PC-3 (cell line): ENCODE measurements at regions not wholly inside any gene's neighbourhood (a gene's known extent, or its start where the extent isn't known, plus 50 kb on each side); places are given as distances from the start of the nearest gene placed in this dataset.

Source experiments
- ATAC-seq: fragments of 200-7000 bp; cut with Tn5 transposase; 2 replicates; pipeline ENCODE4 v1.9.1; 2020; ENCODE audit warnings: mild to moderate bottlenecking, moderate library complexity
- BruUV-seq: library from RNA; stranded (reverse); fragments of 400-500 nt; replicated peaks from 2 replicates; lab custom pipeline; 2021; lab: Mats Ljungman, UMichigan
- CTCF ChIA-PET: fragments of 300-600 bp; sonication (Branson Sonifier 250); formaldehyde crosslinking; loops from one replicate; lab custom pipeline; 2022; ENCODE audit warnings: antibody characterized with exemption; lab: Charles Lee
- POLR2A ChIA-PET: fragments of 300-600 bp; sonication (Branson Sonifier 250); formaldehyde crosslinking; loops from one replicate; lab custom pipeline; 2022; ENCODE audit warnings: antibody characterized with exemption; ENCODE audit not compliant: unreplicated experiment; lab: Charles Lee
- DNase-seq: peaks from one replicate; pipeline ENCODE4 v3.0.0-alpha.2; 2015
- H2AFZ ChIP-seq: fragments of 300-600 bp; sonication (generic); 2 replicates; pipeline ENCODE4 v1.6.0; 2016; ENCODE audit warnings: antibody characterized with exemption, low read length
- H3F3A ChIP-seq: fragments of 300-600 bp; sonication (generic); one replicate; pipeline ENCODE4 v1.6.0; 2017; ENCODE audit warnings: antibody characterized with exemption, low read length, control low read depth, mild to moderate bottlenecking; ENCODE audit not compliant: unreplicated experiment
- H3K27ac ChIP-seq: fragments of 300-600 bp; sonication (generic); 2 replicates; pipeline ENCODE4 v1.5.1; 2016; ENCODE audit warnings: mild to moderate bottlenecking, low read length
- H3K27me3 ChIP-seq: fragments of 300-600 bp; sonication (generic); 2 replicates; pipeline ENCODE4 v1.6.1; 2016; ENCODE audit warnings: low read length, mixed read lengths
- H3K36me3 ChIP-seq: fragments of 300-600 bp; sonication (generic); 2 replicates; pipeline ENCODE4 v1.6.1; 2016; ENCODE audit warnings: low read depth, mixed run types, low read length, mixed read lengths
- H3K4me1 ChIP-seq: fragments of 300-600 bp; sonication (generic); 2 replicates; pipeline ENCODE4 v1.5.1; 2016; ENCODE audit warnings: low read length; ENCODE audit not compliant: insufficient read depth
- H3K4me2 ChIP-seq: fragments of 300-600 bp; sonication (generic); 2 replicates; pipeline ENCODE4 v1.6.0; 2016; ENCODE audit warnings: low read length
- H3K4me3 ChIP-seq: fragments of 300-600 bp; sonication (generic); 2 replicates; pipeline ENCODE4 v1.5.1; 2016; ENCODE audit warnings: mild to moderate bottlenecking, low read length, mixed read lengths
- H3K79me2 ChIP-seq: fragments of 300-600 bp; sonication (generic); 2 replicates; pipeline ENCODE4 v1.6.1; 2017; ENCODE audit warnings: low read length, mixed read lengths
- H3K9ac ChIP-seq: fragments of 300-600 bp; sonication (generic); 2 replicates; pipeline ENCODE4 v1.6.0; 2016; ENCODE audit warnings: mild to moderate bottlenecking, low read length
- H3K9me2 ChIP-seq: fragments of 300-600 bp; sonication (generic); replicated peaks from 2 replicates; pipeline ENCODE4 v1.6.1; 2016; ENCODE audit warnings: mixed run types, low read length, mixed read lengths
- H3K9me3 ChIP-seq: fragments of 300-600 bp; sonication (generic); 2 replicates; pipeline ENCODE4 v1.6.1; 2016; ENCODE audit warnings: low read length, mixed read lengths
- H4K20me1 ChIP-seq: fragments of 300-600 bp; sonication (generic); 2 replicates; pipeline ENCODE4 v1.6.1; 2016; ENCODE audit warnings: low read length, mixed read lengths
- EZH2 ChIP-seq: fragments of 300-600 bp; sonication (generic); IDR thresholded peaks from one replicate; pipeline ENCODE4 v1.6.1; 2017; ENCODE audit warnings: antibody characterized with exemption, mild to moderate bottlenecking, low read length; ENCODE audit not compliant: unreplicated experiment
- EZH2phosphoT487 ChIP-seq: fragments of 300-600 bp; sonication (generic); IDR thresholded peaks from 2 replicates; pipeline ENCODE4 v1.6.1; 2018; ENCODE audit warnings: mild to moderate bottlenecking, antibody characterized with exemption, low read length, borderline replicate concordance
- intact Hi-C: fragments of 100-400 bp; cut with micrococcal nuclease; formaldehyde crosslinking; loops from 2 replicates; pipeline ENCODE4 v1.9.0; 2023
- TF ChIP-seq, protein P1 (sequence below): fragments of 300-600 bp; sonication (generic); conservative IDR thresholded peaks from 2 replicates; pipeline ENCODE4 v1.5.1; 2017; ENCODE audit warnings: antibody characterized with exemption, low read depth, mild to moderate bottlenecking, low read length

DNA sequence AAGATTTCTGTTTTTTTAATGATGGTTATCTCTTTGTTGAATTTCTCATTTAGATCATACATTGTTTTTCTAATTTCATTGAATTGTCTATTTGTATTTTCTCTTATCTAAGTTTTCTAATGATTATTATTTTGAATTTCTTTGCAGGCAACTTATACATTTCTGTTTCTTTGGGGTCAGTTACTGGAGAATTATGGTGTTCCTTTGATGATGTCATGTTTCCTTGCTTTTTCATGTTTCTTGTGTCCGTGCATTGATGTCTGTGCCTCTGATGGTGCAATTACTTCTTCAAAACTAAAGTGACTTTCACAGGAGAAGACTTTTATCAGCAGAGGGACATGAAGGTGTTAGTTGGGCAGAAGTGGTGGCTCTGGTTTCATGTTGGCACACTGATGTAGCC is 270.7 kb upstream of the MOCS1 start:
- no peak overlapping the region for H2AFZ ChIP-seq
- H3K4me3 ChIP-seq, result no peak overlapping the region
- DNase-seq, result no peak
- CTCF ChIA-PET, result no interaction called here
- H3K4me2 ChIP-seq, result no peak overlapping the region
- ATAC-seq, result no peak
- no peak for TF ChIP-seq EZH2phosphoT487
- TF ChIP-seq, protein P1, sequence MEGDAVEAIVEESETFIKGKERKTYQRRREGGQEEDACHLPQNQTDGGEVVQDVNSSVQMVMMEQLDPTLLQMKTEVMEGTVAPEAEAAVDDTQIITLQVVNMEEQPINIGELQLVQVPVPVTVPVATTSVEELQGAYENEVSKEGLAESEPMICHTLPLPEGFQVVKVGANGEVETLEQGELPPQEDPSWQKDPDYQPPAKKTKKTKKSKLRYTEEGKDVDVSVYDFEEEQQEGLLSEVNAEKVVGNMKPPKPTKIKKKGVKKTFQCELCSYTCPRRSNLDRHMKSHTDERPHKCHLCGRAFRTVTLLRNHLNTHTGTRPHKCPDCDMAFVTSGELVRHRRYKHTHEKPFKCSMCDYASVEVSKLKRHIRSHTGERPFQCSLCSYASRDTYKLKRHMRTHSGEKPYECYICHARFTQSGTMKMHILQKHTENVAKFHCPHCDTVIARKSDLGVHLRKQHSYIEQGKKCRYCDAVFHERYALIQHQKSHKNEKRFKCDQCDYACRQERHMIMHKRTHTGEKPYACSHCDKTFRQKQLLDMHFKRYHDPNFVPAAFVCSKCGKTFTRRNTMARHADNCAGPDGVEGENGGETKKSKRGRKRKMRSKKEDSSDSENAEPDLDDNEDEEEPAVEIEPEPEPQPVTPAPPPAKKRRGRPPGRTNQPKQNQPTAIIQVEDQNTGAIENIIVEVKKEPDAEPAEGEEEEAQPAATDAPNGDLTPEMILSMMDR, result no peak
- no peaks in the 10 kb centered on the region for H3K4me1 ChIP-seq
- H3K9me3 ChIP-seq, result peaks cover 20% of the 10 kb centered on the region
- no TSS peak for BruUV-seq
- intact Hi-C loops, result no loop called here
- no peaks in the 10 kb centered on the region for H3K27me3 ChIP-seq
- no peaks in the 10 kb centered on the region for H3K79me2 ChIP-seq
- H3K9ac ChIP-seq, result no peak overlapping the region
- H4K20me1 ChIP-seq, result no peaks in the 10 kb centered on the region
- no peak overlapping the region for H3K27ac ChIP-seq
- H3F3A ChIP-seq, result no peaks in the 10 kb centered on the region
- H3K36me3 ChIP-seq, result no peaks in the 10 kb centered on the region
- POLR2A ChIA-PET, result no interaction called here
- no peaks in the 10 kb centered on the region for H3K9me2 ChIP-seq

DNA sequence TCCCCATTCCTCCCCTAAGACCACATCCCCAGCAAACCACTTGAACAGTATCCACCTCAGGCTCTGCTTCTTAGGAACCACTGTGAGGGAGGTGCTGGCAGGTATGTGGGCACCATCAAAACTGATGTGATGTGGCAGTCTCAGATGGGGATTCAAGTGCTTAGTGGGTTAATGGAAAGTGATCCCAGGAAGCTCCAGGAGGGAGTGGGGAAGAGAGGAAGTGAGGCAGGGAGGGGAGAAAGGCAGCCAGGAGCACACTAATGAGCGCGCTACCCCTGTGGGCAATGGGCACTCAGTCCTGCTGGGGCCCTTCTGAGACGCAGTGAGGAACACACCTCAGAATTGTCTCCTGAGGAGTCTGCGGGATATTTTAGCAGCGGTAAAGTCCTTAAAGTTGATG is 263.1 kb upstream of the MOCS1 start:
- Histone ChIP-seq H3K4me2 (no peak overlapping the region), H3F3A (no peaks in the 10 kb centered on the region), H3K27ac (no peak overlapping the region), H3K9me2 (no peaks in the 10 kb centered on the region), H3K4me1 (no peaks in the 10 kb centered on the region), H4K20me1 (no peaks in the 10 kb centered on the region), H3K4me3 (no peak overlapping the region), H2AFZ (no peak overlapping the region), H3K9me3 (peaks cover 3% of the 10 kb centered on the region; the same call in 1 of the 2 replicates), H3K36me3 (no peaks in the 10 kb centered on the region), H3K9ac (no peak overlapping the region), H3K27me3 (no peaks in the 10 kb centered on the region), H3K79me2 (no peaks in the 10 kb centered on the region)
- no peak for TF ChIP-seq EZH2phosphoT487
- TF ChIP-seq EZH2, result no peak
- TF ChIP-seq, protein P1, result no peak
- BruUV-seq, result no TSS peak
- POLR2A ChIA-PET, result no interaction called here
- no peak for ATAC-seq
- CTCF ChIA-PET, result no interaction called here
- DNase-seq, result no peak
- intact Hi-C loops, result no loop called here

DNA sequence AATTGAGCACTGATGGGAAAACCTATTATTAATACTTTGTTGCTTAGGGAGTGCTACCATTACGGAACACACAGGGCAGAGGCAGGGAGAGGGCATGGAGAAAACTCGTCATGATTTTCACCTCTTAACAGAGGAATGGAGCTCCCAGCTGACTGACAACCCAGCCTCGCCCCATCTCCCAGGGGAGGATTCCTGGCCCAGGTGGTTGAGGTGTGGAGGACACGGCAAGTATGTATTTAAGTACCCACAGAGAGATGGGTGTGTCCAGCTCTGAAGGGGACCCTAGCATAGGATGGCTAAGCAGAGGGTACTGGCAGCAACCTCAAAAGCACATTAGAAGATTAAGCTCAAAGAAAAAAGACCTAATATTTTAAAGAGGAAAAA is 261.9 kb upstream of the MOCS1 start:
- H2AFZ ChIP-seq, result no peak overlapping the region
- BruUV-seq, result no TSS peak
- H3F3A ChIP-seq, result no peaks in the 10 kb centered on the region
- H3K4me1 ChIP-seq, result no peaks in the 10 kb centered on the region
- no peak overlapping the region for H3K27ac ChIP-seq
- no peak overlapping the region for H3K4me3 ChIP-seq
- H3K36me3 ChIP-seq, result no peaks in the 10 kb centered on the region
- intact Hi-C loops, result no loop called here
- no peaks in the 10 kb centered on the region for H3K79me2 ChIP-seq
- POLR2A ChIA-PET, result no interaction called here
- no peaks in the 10 kb centered on the region for H3K27me3 ChIP-seq
- H3K9me3 ChIP-seq, result no peaks in the 10 kb centered on the region
- CTCF ChIA-PET, result no interaction called here
- no peak overlapping the region for H3K9ac ChIP-seq
- H4K20me1 ChIP-seq, result no peaks in the 10 kb centered on the region
- DNase-seq (no peak), ATAC-seq (no peak)
- H3K4me2 ChIP-seq, result no peak overlapping the region
- H3K9me2 ChIP-seq, result no peaks in the 10 kb centered on the region
- TF ChIP-seq EZH2phosphoT487, result no peak
- TF ChIP-seq, protein P1, result no peak
- no peak for TF ChIP-seq EZH2
